ENCODE measurements at regions not wholly inside any gene's neighbourhood (a gene's known extent, or its start where the extent isn't known, plus 50 kb on each side); places are given as distances from the start of the nearest gene placed in this dataset.

DNA sequence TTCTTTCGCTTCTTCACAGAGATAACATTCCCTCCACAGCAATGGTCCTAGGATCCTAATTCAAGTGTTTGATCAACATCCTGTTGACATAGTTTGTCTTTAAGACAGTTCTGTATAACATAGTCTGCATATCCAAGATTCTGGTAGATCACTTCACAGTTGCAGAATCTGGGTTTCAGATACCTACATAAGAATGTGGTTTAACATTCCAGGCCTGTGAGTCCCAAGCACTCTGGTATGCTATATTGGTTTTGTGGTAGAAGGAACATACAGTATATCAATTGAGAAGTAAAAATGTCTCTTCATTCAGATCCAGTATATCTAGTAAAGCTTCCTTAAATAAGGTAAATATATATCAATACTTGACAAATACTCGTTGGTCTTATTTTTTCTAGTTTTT is 914.2 kb upstream of the CDH6 start:
- TF ChIP-seq, protein P1, sequence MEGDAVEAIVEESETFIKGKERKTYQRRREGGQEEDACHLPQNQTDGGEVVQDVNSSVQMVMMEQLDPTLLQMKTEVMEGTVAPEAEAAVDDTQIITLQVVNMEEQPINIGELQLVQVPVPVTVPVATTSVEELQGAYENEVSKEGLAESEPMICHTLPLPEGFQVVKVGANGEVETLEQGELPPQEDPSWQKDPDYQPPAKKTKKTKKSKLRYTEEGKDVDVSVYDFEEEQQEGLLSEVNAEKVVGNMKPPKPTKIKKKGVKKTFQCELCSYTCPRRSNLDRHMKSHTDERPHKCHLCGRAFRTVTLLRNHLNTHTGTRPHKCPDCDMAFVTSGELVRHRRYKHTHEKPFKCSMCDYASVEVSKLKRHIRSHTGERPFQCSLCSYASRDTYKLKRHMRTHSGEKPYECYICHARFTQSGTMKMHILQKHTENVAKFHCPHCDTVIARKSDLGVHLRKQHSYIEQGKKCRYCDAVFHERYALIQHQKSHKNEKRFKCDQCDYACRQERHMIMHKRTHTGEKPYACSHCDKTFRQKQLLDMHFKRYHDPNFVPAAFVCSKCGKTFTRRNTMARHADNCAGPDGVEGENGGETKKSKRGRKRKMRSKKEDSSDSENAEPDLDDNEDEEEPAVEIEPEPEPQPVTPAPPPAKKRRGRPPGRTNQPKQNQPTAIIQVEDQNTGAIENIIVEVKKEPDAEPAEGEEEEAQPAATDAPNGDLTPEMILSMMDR (IDR thresholded peaks at IDR 0.05) = no peak
- no peak for TF ChIP-seq POLR2AphosphoS5 (IDR thresholded peaks at IDR 0.05; ENCODE audit: low read depth, low read length)
- TF ChIP-seq EP300 (IDR thresholded peaks at IDR 0.05; ENCODE audit: borderline replicate concordance in 1 of 2, low read depth in 1 of 2, low read length in 1 of 2) = no peak
- TF ChIP-seq FOXJ3 (CRISPR knock-in tag; IDR thresholded peaks at IDR 0.05) = no peak
- TF ChIP-seq SIN3A (IDR thresholded peaks at IDR 0.05; ENCODE audit: borderline replicate concordance, low read depth, low read length) = no peak
- no peak for TF ChIP-seq GABPA (IDR thresholded peaks at IDR 0.05; ENCODE audit: low read depth)
- TF ChIP-seq RFX5 (IDR thresholded peaks at IDR 0.05; ENCODE audit: low read length) = no peak
- TF ChIP-seq SMC3 (IDR thresholded peaks at IDR 0.05; ENCODE audit: low read depth, low read length) = no peak
- no peak for TF ChIP-seq YY1 (IDR thresholded peaks at IDR 0.05; ENCODE audit: low read depth)
- TF ChIP-seq FOXM1 (IDR thresholded peaks at IDR 0.05; ENCODE audit: low read depth) = no peak

All from SK-N-SH (cell line).